ENCODE measurements at regions not wholly inside any gene's neighbourhood (a gene's known extent, or its start where the extent isn't known, plus 50 kb on each side); places are given as distances from the start of the nearest gene placed in this dataset.

DNA sequence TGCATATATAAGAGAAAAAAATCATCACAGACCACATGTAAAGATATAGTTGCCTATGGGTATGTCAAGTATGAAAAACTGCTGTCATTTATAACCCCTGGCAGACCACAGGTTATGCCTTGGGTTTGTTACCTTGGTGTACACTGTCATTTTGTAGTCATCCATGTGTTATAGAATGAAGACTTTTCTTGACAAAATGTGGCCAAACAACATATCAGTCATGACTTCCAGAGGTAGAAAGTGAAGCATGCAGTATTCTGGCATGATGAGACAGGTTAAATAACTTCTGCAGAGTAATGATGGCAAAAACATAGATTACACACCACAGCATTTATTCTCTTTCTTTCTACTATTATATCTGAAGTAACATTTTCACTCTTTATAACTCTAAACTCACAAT is 74.9 kb upstream of the NEUROD1 start:
- Histone ChIP-seq H3K56ac (ENCODE audit: insufficient read length, low read depth, low read length) (no peak overlapping the region), H3K27me3 (ENCODE audit: insufficient read depth, low read length) (no peaks in the 10 kb centered on the region), H3K79me2 (ENCODE audit: insufficient read depth, low read length) (no peaks in the 10 kb centered on the region), H3K18ac (ENCODE audit: insufficient read length, low read depth, low read length) (no peak overlapping the region), H2AK5ac (ENCODE audit: insufficient read length, low read length) (no peak overlapping the region), H4K20me1 (ENCODE audit: control insufficient read depth, insufficient read depth, insufficient read length) (no peaks in the 10 kb centered on the region), H3K27ac (ENCODE audit: insufficient read length, low read depth, low read length) (no peak overlapping the region), H2BK20ac (ENCODE audit: low read depth, low read length, poor library complexity, severe bottlenecking) (no peak overlapping the region), H3K79me1 (ENCODE audit: insufficient read depth, low read depth, low read length, poor library complexity, severe bottlenecking) (no peaks in the 10 kb centered on the region), H4K5ac (ENCODE audit: insufficient read length, low read depth, low read length) (no peak overlapping the region), H4K8ac (replicated peaks; ENCODE audit: insufficient read length, low read depth, low read length) (no peak overlapping the region), H3K14ac (ENCODE audit: insufficient read depth, low read length) (no peak overlapping the region), H4K91ac (ENCODE audit: insufficient read length, low read depth, low read length) (no peak overlapping the region), H2BK15ac (ENCODE audit: low read depth, low read length) (no peak overlapping the region), H3K9ac (ENCODE audit: extremely low read depth, insufficient read length, low read length) (no peak overlapping the region), H3K9me3 (ENCODE audit: control insufficient read depth, low read depth, low read length) (no peaks in the 10 kb centered on the region), H2BK5ac (ENCODE audit: insufficient read length, low read length) (no peak overlapping the region), H3K4me1 (ENCODE audit: insufficient read depth, low read length) (no peaks in the 10 kb centered on the region), H3T11ph (ENCODE audit: low read length) (no peak overlapping the region), H3K4me2 (ENCODE audit: insufficient read depth, insufficient read length, low read length) (no peak overlapping the region), H2AFZ (ENCODE audit: low read length) (no peak overlapping the region), H3K23me2 (ENCODE audit: insufficient read length, low read depth, low read length, poor library complexity, severe bottlenecking) (no peaks in the 10 kb centered on the region), H3K4ac (ENCODE audit: low read depth, low read length) (no peak overlapping the region), H2BK12ac (ENCODE audit: insufficient read length, low read depth, low read length) (no peak overlapping the region), H2BK120ac (ENCODE audit: low read depth, low read length, poor library complexity, severe bottlenecking) (no peak overlapping the region), H3K23ac (ENCODE audit: insufficient read length, low read depth, low read length) (no peak overlapping the region)
- Mint-ChIP-seq H3K9me3 (peaks cover 0 to 3% of the 10 kb centered on the region in 2 experiments; a peak in 1 of 5 replicates), H3K27ac (no peak overlapping the region), H3K36me3 (ENCODE audit: insufficient read depth in 1 of 3, low read depth in 3 of 3) (no peaks in the 10 kb centered on the region), H3K27me3 (ENCODE audit: low read depth) (peaks cover 3% of the 10 kb centered on the region), H3K4me3 (no peak overlapping the region), H3K4me1 (peaks cover 7 to 11% of the 10 kb centered on the region in 2 experiments; a peak in 3 of 4 replicates)
- TF ChIP-seq, protein P1, sequence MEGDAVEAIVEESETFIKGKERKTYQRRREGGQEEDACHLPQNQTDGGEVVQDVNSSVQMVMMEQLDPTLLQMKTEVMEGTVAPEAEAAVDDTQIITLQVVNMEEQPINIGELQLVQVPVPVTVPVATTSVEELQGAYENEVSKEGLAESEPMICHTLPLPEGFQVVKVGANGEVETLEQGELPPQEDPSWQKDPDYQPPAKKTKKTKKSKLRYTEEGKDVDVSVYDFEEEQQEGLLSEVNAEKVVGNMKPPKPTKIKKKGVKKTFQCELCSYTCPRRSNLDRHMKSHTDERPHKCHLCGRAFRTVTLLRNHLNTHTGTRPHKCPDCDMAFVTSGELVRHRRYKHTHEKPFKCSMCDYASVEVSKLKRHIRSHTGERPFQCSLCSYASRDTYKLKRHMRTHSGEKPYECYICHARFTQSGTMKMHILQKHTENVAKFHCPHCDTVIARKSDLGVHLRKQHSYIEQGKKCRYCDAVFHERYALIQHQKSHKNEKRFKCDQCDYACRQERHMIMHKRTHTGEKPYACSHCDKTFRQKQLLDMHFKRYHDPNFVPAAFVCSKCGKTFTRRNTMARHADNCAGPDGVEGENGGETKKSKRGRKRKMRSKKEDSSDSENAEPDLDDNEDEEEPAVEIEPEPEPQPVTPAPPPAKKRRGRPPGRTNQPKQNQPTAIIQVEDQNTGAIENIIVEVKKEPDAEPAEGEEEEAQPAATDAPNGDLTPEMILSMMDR (conservative IDR thresholded peaks at IDR 0.05): no peak
- no peak for DNase-seq

All from H9 (cell line).